ENCODE measurements at regions not wholly inside any gene's neighbourhood (a gene's known extent, or its start where the extent isn't known, plus 50 kb on each side); places are given as distances from the start of the nearest gene placed in this dataset.

- no peak for TF ChIP-seq POLR2A (IDR thresholded peaks at IDR 0.05)
- no peak for TF ChIP-seq CTCF (IDR thresholded peaks at IDR 0.05)
These were observed 133.0 kb upstream of the TMCC3 start for GRCh38 chr12:94783343-94783742.
